ENCODE measurements at regions not wholly inside any gene's neighbourhood (a gene's known extent, or its start where the extent isn't known, plus 50 kb on each side); places are given as distances from the start of the nearest gene placed in this dataset.

DNA sequence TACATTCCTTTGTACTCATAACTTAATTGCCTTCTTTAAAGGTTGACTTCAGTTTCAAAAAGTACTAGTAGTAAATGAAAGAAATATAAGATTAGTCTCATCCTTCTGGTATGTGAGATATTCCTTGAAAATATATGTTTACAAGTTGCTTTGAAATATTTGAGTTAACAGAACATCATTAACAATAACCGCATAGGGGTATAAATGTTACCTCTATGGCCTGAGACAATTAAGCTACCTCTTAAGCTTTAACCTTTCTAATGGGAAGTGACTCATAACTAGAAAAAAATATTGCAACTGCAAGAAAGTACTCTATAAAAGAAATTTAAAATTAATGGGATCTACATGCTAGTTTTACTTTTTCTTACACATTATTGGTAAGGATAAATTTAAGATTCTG, 399.0 kb downstream of the CDH10 start:
- TF ChIP-seq POLR2AphosphoS5 (IDR thresholded peaks at IDR 0.05; ENCODE audit: borderline replicate concordance, low read depth, low read length) (no peak), EZH2 (IDR thresholded peaks at IDR 0.05) (no peak)

Measured in SK-N-MC (cell line).